ENCODE measurements at regions not wholly inside any gene's neighbourhood (a gene's known extent, or its start where the extent isn't known, plus 50 kb on each side); places are given as distances from the start of the nearest gene placed in this dataset.

DNA sequence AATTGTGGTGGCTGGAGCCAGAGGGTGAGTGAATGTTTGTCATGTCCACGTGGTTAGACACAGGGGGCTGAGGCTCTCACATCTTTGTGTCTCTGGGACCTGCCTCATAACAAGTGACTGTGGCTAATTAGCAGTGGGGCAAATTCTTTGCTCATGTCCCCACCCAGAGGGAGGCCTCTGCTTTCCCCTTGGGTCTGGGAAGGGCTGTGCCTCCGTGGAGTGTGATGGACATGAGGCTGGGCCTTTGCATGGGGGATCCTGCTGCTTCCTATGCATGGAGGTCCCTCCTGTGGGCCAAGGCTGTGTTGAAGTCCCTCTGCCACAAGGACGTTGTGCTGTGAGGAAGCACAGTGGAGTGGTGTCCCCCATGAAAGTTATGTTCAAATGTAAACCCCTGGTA, 327.4 kb upstream of the SHH start:
- DNase-seq (no peak), ATAC-seq (no peak)
- in situ Hi-C loops (cut with MboI; ENCODE audit: low sequenced_read_pairs in 4 of 4) = no loop called here
- intact Hi-C loops (cut with DNase I; ENCODE audit: low total_unique reads) = no loop called here
- H3K4me3 ChIP-seq = no peak overlapping the region
- H3K36me3 ChIP-seq = no peaks in the 10 kb centered on the region
- no peak for TF ChIP-seq POLR2A (IDR thresholded peaks at IDR 0.05)
- TF ChIP-seq, protein P1, sequence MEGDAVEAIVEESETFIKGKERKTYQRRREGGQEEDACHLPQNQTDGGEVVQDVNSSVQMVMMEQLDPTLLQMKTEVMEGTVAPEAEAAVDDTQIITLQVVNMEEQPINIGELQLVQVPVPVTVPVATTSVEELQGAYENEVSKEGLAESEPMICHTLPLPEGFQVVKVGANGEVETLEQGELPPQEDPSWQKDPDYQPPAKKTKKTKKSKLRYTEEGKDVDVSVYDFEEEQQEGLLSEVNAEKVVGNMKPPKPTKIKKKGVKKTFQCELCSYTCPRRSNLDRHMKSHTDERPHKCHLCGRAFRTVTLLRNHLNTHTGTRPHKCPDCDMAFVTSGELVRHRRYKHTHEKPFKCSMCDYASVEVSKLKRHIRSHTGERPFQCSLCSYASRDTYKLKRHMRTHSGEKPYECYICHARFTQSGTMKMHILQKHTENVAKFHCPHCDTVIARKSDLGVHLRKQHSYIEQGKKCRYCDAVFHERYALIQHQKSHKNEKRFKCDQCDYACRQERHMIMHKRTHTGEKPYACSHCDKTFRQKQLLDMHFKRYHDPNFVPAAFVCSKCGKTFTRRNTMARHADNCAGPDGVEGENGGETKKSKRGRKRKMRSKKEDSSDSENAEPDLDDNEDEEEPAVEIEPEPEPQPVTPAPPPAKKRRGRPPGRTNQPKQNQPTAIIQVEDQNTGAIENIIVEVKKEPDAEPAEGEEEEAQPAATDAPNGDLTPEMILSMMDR (IDR thresholded peaks at IDR 0.05 in 4 of 5, conservative IDR thresholded peaks at IDR 0.05 in 1 of 5) = no peak
- no peaks in the 10 kb centered on the region for H3K4me1 ChIP-seq
- no peak overlapping the region for H3K27ac ChIP-seq
- no peaks in the 10 kb centered on the region for H3K27me3 ChIP-seq
- H3K9me3 ChIP-seq = no peaks in the 10 kb centered on the region

DNA sequence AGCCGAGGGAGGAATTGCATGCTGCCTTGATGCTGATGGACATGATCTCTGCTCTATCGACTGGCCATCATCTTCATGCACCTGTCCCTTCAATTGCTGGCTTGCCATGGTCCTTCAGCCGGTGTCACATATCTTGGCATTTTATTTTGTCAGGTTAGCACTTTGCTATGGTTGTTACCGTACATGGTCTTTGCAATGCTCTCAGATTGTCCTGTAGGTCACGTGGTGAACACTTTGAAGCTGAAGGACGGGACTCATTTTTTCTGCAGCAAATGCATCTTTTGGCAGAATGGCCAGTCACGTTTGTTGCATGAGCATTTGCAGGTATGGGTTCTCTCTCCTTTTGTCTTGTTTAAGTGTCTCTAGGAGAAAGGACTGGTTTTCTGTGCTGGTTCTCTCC, 326.8 kb upstream of the SHH start:
- intact Hi-C loops (cut with DNase I; ENCODE audit: low total_unique reads) (no loop called here), in situ Hi-C loops (cut with MboI; ENCODE audit: low sequenced_read_pairs in 4 of 4) (no loop called here)
- Histone ChIP-seq H3K4me1 (no peaks in the 10 kb centered on the region), H3K4me3 (no peak overlapping the region), H3K9me3 (no peaks in the 10 kb centered on the region), H3K27ac (no peak overlapping the region), H3K27me3 (no peaks in the 10 kb centered on the region), H3K36me3 (no peaks in the 10 kb centered on the region)
- no peak for ATAC-seq
- TF ChIP-seq POLR2A (IDR thresholded peaks at IDR 0.05) = no peak
- TF ChIP-seq, protein P1 (IDR thresholded peaks at IDR 0.05 in 4 of 5, conservative IDR thresholded peaks at IDR 0.05 in 1 of 5) = no peak
- DNase-seq = no peak

DNA sequence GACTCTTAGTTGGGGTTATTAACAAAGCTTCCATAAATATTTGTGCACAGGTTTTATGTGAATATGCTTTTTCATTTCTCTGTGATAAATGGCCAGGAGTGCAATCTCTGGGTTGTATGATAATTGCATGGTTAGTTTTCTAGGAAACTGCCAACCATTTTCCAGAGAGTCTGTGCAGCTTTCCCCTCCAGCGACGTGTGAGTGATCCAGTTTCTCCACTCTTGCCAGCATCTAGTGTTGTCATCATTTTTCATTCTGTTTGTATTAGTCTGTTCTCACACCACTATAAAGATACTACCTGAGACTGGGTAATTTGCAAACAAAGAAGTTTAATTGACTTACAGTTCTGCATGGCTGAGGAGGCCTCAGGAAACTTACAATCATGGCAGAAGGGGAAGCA, 319.6 kb upstream of the SHH start:
- TF ChIP-seq, protein P1 (IDR thresholded peaks at IDR 0.05 in 4 of 5, conservative IDR thresholded peaks at IDR 0.05 in 1 of 5) = no peak
- TF ChIP-seq POLR2A (IDR thresholded peaks at IDR 0.05) = no peak
- no peak for ATAC-seq
- Histone ChIP-seq H3K27ac (no peak overlapping the region), H3K4me1 (no peaks in the 10 kb centered on the region), H3K27me3 (no peaks in the 10 kb centered on the region), H3K9me3 (no peaks in the 10 kb centered on the region), H3K4me3 (no peak overlapping the region), H3K36me3 (no peaks in the 10 kb centered on the region)
- no peak for DNase-seq
- intact Hi-C loops (cut with DNase I; ENCODE audit: low total_unique reads) (no loop called here), in situ Hi-C loops (cut with MboI; ENCODE audit: low sequenced_read_pairs in 4 of 4) (no loop called here)

DNA sequence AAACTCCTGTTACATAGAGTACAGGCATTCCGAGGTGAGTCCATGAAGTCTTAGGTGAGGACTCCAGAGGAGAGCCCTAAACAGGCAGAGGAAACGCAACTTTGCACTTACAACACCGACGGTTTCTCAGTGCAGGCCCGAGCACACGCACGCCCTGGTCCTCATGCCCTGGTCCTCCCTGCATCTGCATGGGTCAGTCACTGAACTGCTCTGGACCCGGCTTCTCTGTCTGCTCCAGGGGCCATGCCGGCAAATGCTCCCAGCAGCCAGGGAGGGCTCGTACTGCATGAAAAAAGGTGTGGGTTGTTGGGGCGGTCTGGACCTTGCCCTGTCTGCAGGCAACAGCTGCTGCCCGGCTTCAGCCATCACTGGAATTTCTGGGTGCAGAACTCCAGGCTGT, 317.3 kb upstream of the SHH start:
- intact Hi-C loops (cut with DNase I; ENCODE audit: low total_unique reads) (no loop called here), in situ Hi-C loops (cut with MboI; ENCODE audit: low sequenced_read_pairs in 4 of 4) (no loop called here)
- H3K4me1 ChIP-seq = no peaks in the 10 kb centered on the region
- no peak overlapping the region for H3K27ac ChIP-seq
- no peak overlapping the region for H3K4me3 ChIP-seq
- H3K27me3 ChIP-seq = no peaks in the 10 kb centered on the region
- ATAC-seq (no peak), DNase-seq (no peak)
- TF ChIP-seq, protein P1 (IDR thresholded peaks at IDR 0.05 in 4 of 5, conservative IDR thresholded peaks at IDR 0.05 in 1 of 5) = no peak
- no peak for TF ChIP-seq POLR2A (IDR thresholded peaks at IDR 0.05)
- no peaks in the 10 kb centered on the region for H3K36me3 ChIP-seq
- no peaks in the 10 kb centered on the region for H3K9me3 ChIP-seq

DNA sequence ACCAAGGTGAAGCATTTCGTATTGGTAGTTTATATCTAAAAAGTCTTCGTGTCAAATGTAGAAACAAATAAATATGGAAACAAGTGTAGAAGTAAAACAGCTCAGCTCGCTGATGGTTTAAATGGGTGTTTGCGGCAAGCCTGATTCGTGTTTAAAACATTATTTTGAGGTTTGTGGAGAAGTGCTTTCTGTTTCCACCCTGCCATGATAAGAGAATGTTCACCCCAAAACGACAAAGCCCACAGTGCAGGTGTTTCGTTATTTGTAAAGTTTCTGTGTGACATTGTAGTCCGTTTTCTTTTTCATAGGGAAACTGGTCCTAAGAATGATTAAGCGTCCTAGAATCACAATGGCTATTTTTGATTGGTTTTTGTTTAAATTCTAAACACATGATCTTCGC, 316.2 kb upstream of the SHH start:
- no peaks in the 10 kb centered on the region for H3K27me3 ChIP-seq
- H3K4me3 ChIP-seq = no peak overlapping the region
- H3K27ac ChIP-seq = no peak overlapping the region
- no peak for TF ChIP-seq POLR2A (IDR thresholded peaks at IDR 0.05)
- TF ChIP-seq, protein P1 (IDR thresholded peaks at IDR 0.05 in 4 of 5, conservative IDR thresholded peaks at IDR 0.05 in 1 of 5) = no peak
- no peaks in the 10 kb centered on the region for H3K9me3 ChIP-seq
- H3K4me1 ChIP-seq = no peaks in the 10 kb centered on the region
- intact Hi-C loops (cut with DNase I; ENCODE audit: low total_unique reads) (no loop called here), in situ Hi-C loops (cut with MboI; ENCODE audit: low sequenced_read_pairs in 4 of 4) (no loop called here)
- ATAC-seq = no peak
- no peak for DNase-seq
- no peaks in the 10 kb centered on the region for H3K36me3 ChIP-seq

Data from gastrocnemius medialis (tissue), 4 donors.